B cell (primary cell): ENCODE measurements at regions not wholly inside any gene's neighbourhood (a gene's known extent, or its start where the extent isn't known, plus 50 kb on each side); places are given as distances from the start of the nearest gene placed in this dataset.

Experiments used
- ATAC-seq: fragments of 200-7000 bp; cut with Tn5 transposase; one replicate; pipeline ENCODE4 v1.10.0; 2021; ENCODE audit warnings: low read depth, mild to moderate bottlenecking, moderate number of reproducible peaks, moderate library complexity
- CTCF ChIA-PET: fragments of 350-600 bp; sonication (Branson Sonifier 250); formaldehyde crosslinking; loops from one replicate; lab custom pipeline; 2021; ENCODE audit warnings: antibody characterized with exemption, inconsistent platforms; lab: Charles Lee
- POLR2A ChIA-PET: fragments of 350-600 bp; sonication (Branson Sonifier 250); formaldehyde crosslinking; loops from one replicate; lab custom pipeline; 2021; ENCODE audit warnings: antibody characterized with exemption; lab: Charles Lee
- DNase-seq: peaks from one replicate; pipeline ENCODE4 v3.0.0; 2013
- H2AFZ ChIP-seq: 2 replicates; pipeline ENCODE4 v1.6.1; 2012; ENCODE audit warnings: mild to moderate bottlenecking, low read depth, low read length; ENCODE audit not compliant: insufficient read depth, poor library complexity, severe bottlenecking
- H3K27ac ChIP-seq, 2 donors: 1 replicate in 1 of 2; 2 replicates in 1 of 2; pipeline ENCODE4 v1.5.1; 2012 to 2013; ENCODE audit warnings: low read length in 2 of 2, mild to moderate bottlenecking in 2 of 2, moderate library complexity in 1 of 2
- H3K27me3 ChIP-seq, 4 experiments: fragments of 200-600 bp in 1 of 4; sonication (generic) in 1 of 4; replicated peaks in 1 of 4; 1 replicate in 2 of 4; 2 replicates in 2 of 4; pipeline versions ENCODE4 v1.6.1 to v1.7.0; 2013 to 2016; ENCODE audit warnings: low read length in 3 of 4, mild to moderate bottlenecking in 2 of 4, mixed read lengths in 1 of 4, moderate library complexity in 1 of 4; ENCODE audit not compliant: insufficient read depth in 4 of 4, control insufficient read depth in 3 of 4; ENCODE audit errors: control extremely low read depth in 1 of 4
- H3K36me3 ChIP-seq, 2 experiments: replicated peaks in 1 of 2; 1 replicate in 1 of 2; 2 replicates in 1 of 2; pipeline versions ENCODE4 v1.6.1 to v1.7.1; 2013; ENCODE audit warnings: low read length in 1 of 2; ENCODE audit not compliant: insufficient read depth in 2 of 2, control insufficient read depth in 1 of 2; ENCODE audit errors: control extremely low read depth in 1 of 2, extremely low read depth in 1 of 2
- H3K4me1 ChIP-seq, 2 donors: fragments of 200-600 bp in 1 of 2; sonication (generic) in 1 of 2; 1 replicate in 1 of 2; 2 replicates in 1 of 2; pipeline versions ENCODE4 v1.5.1 to v1.6.1; 2013 to 2017; ENCODE audit warnings: low read length in 2 of 2; ENCODE audit not compliant: control insufficient read depth in 2 of 2, insufficient read depth in 2 of 2
- H3K4me2 ChIP-seq: replicated peaks from 2 replicates; pipeline ENCODE3; 2012; ENCODE audit warnings: mild to moderate bottlenecking, low read depth, low read length; ENCODE audit not compliant: poor library complexity, severe bottlenecking
- H3K4me3 ChIP-seq, 5 experiments: fragments of 200-600 bp in 1 of 5; sonication (generic) in 1 of 5; 1 replicate in 3 of 5; 2 replicates in 2 of 5; pipeline versions ENCODE4 v1.5.1 to v1.7.0; 2011 to 2016; ENCODE audit warnings: low read length in 4 of 5, mild to moderate bottlenecking in 4 of 5, low read depth in 2 of 5, control low read depth in 1 of 5, moderate library complexity in 1 of 5; ENCODE audit not compliant: insufficient read depth in 1 of 5; ENCODE audit errors: control extremely low read depth in 1 of 5, extremely low read depth in 1 of 5
- H3K79me2 ChIP-seq: fragments of 200-600 bp; sonication (generic); one replicate; pipeline ENCODE4 v1.6.0; 2016; ENCODE audit warnings: low read length; ENCODE audit not compliant: control insufficient read depth, insufficient read depth
- H3K9ac ChIP-seq: fragments of 200-600 bp; sonication (generic); 2 replicates; pipeline ENCODE4 v1.6.1; 2017; ENCODE audit warnings: mild to moderate bottlenecking, low read length, moderate library complexity
- H3K9me3 ChIP-seq, 3 donors: one replicate each; pipeline versions ENCODE4 v1.6.1 to v1.7.1; 2013; ENCODE audit warnings: low read length in 2 of 3; ENCODE audit not compliant: control insufficient read depth in 2 of 3, insufficient read depth in 1 of 3; ENCODE audit errors: control extremely low read depth in 1 of 3
- H4K20me1 ChIP-seq: 2 replicates; pipeline ENCODE4 v1.6.0; 2012; ENCODE audit warnings: mild to moderate bottlenecking, low read length; ENCODE audit not compliant: insufficient read depth, control insufficient read depth, poor library complexity, severe bottlenecking
- H3K27ac Mint-ChIP-seq: one replicate; pipeline ENCODE4 v1.8.0; 2021; ENCODE audit warnings: mixed read lengths
- H3K27me3 Mint-ChIP-seq: one replicate; pipeline ENCODE4 v1.8.0; 2021; ENCODE audit warnings: mixed read lengths
- H3K4me1 Mint-ChIP-seq: one replicate; pipeline ENCODE4 v1.8.0; 2021; ENCODE audit warnings: mixed read lengths
- H3K4me3 Mint-ChIP-seq: one replicate; pipeline ENCODE4 v1.8.0; 2021; ENCODE audit warnings: mixed read lengths
- H3K9me3 Mint-ChIP-seq: one replicate; pipeline ENCODE4 v1.8.0; 2022; ENCODE audit warnings: mixed read lengths; ENCODE audit not compliant: insufficient read depth
- CTCF ChIP-seq: fragments of 200-600 bp; IDR thresholded peaks from one replicate; pipeline ENCODE4 v1.8.0; 2022; ENCODE audit warnings: antibody characterized with exemption, mild to moderate bottlenecking
- EZH2 ChIP-seq: IDR thresholded peaks from 2 replicates; pipeline ENCODE4 v1.6.1; 2012; ENCODE audit warnings: borderline replicate concordance, low read depth, mild to moderate bottlenecking, moderate library complexity, low read length; ENCODE audit not compliant: insufficient read depth, poor library complexity, severe bottlenecking
- WGBS: methylation state at CpG from one replicate; pipeline ENCODE4 v1.1.5; 2013; ENCODE audit warnings: missing lambda C conversion rate; ENCODE audit not compliant: insufficient coverage; 5-methylcytosine and 5-hydroxymethylcytosine counted together
- intact Hi-C: fragments of 100-400 bp; cut with micrococcal nuclease; formaldehyde crosslinking; loops from one replicate; pipeline ENCODE4 v1.10.0; 2022

- Histone ChIP-seq H3K4me3 (no peak overlapping the region), H3K9ac (no peak overlapping the region), H3K27me3 (no peaks in the 10 kb centered on the region), H3K27ac (no peak overlapping the region), H3K79me2 (no peaks in the 10 kb centered on the region), H4K20me1 (no peaks in the 10 kb centered on the region), H2AFZ (no peak overlapping the region), H3K36me3 (no peaks in the 10 kb centered on the region), H3K4me1 (no peaks in the 10 kb centered on the region), H3K9me3 (peaks cover 0 to 26% (median 0%) of the 10 kb centered on the region in 3 donors), H3K4me2 (no peak overlapping the region)
- TF ChIP-seq EZH2 (no peak), CTCF (no peak)
- H3K9me3 Mint-ChIP-seq, result peaks cover 2% of the 10 kb centered on the region
- no peak overlapping the region for H3K4me3 Mint-ChIP-seq
- no peaks in the 10 kb centered on the region for H3K4me1 Mint-ChIP-seq
- no peak overlapping the region for H3K27ac Mint-ChIP-seq
- 68% methylated on average over 18 of the region's 19 CpGs for WGBS
- POLR2A ChIA-PET, result no interaction called here
- H3K27me3 Mint-ChIP-seq, result no peaks in the 10 kb centered on the region
- CTCF ChIA-PET, result no interaction called here
- intact Hi-C loops, result no loop called here
- DNase-seq (no peak), ATAC-seq (no peak)
Measured at GRCh38 chrX:530726-531610, 99.6 kb upstream of the SHOX start.

GRCh38 chrX:531611-531936 lies 99.0 kb upstream of the SHOX start:
- Histone ChIP-seq H3K9ac (no peak overlapping the region), H3K4me3 (no peak overlapping the region), H2AFZ (no peak overlapping the region), H3K4me1 (no peaks in the 10 kb centered on the region), H3K9me3 (peaks cover 0 to 24% (median 0%) of the 10 kb centered on the region in 3 donors), H3K36me3 (no peaks in the 10 kb centered on the region), H3K79me2 (no peaks in the 10 kb centered on the region), H3K27ac (no peak overlapping the region), H3K27me3 (no peaks in the 10 kb centered on the region), H3K4me2 (no peak overlapping the region), H4K20me1 (no peaks in the 10 kb centered on the region)
- ATAC-seq (no peak), DNase-seq (no peak)
- POLR2A ChIA-PET, result no interaction called here
- Mint-ChIP-seq H3K9me3 (peaks cover 2% of the 10 kb centered on the region), H3K4me1 (no peaks in the 10 kb centered on the region), H3K4me3 (no peak overlapping the region), H3K27me3 (no peaks in the 10 kb centered on the region), H3K27ac (no peak overlapping the region)
- WGBS, result 18% methylated on average over 6 of the region's 6 CpGs
- no peak for TF ChIP-seq EZH2
- no peak for TF ChIP-seq CTCF
- CTCF ChIA-PET, result no interaction called here
- intact Hi-C loops, result no loop called here
